Osteoblast (primary cell): ENCODE measurements at regions not wholly inside any gene's neighbourhood (a gene's known extent, or its start where the extent isn't known, plus 50 kb on each side); places are given as distances from the start of the nearest gene placed in this dataset.

Source experiments
- DNase-seq: peaks from one replicate; pipeline ENCODE4 v3.0.0; 2011; ENCODE audit warnings: low spot score, mixed read lengths; ENCODE audit not compliant: insufficient read length; ENCODE audit errors: missing footprints
- H2AFZ ChIP-seq: 2 replicates; pipeline ENCODE4 v1.6.0; 2011; ENCODE audit warnings: mild to moderate bottlenecking, low read length
- H3K27ac ChIP-seq: 2 replicates; pipeline ENCODE4 v1.5.1; 2011; ENCODE audit warnings: mild to moderate bottlenecking, low read depth, low read length, moderate library complexity
- H3K27me3 ChIP-seq: 2 replicates; pipeline ENCODE4 v1.6.0; 2012; ENCODE audit warnings: mild to moderate bottlenecking, control low read depth, inconsistent platforms, low read length, moderate library complexity; ENCODE audit not compliant: insufficient read depth
- H3K36me3 ChIP-seq: 2 replicates; pipeline ENCODE4 v1.5.1; 2011; ENCODE audit warnings: mild to moderate bottlenecking, low read length, control low read depth, moderate library complexity; ENCODE audit not compliant: insufficient read depth
- H3K4me1 ChIP-seq: 2 replicates; pipeline ENCODE4 v1.5.1; 2011; ENCODE audit warnings: mild to moderate bottlenecking, low read length, control low read depth, moderate library complexity; ENCODE audit not compliant: insufficient read depth
- H3K4me2 ChIP-seq: 2 replicates; pipeline ENCODE4 v1.6.0; 2011; ENCODE audit warnings: mild to moderate bottlenecking, low read length; ENCODE audit not compliant: insufficient read depth
- H3K4me3 ChIP-seq: fragments of 200-600 bp; sonication (generic); 3 replicates; pipeline ENCODE4 v1.5.1; 2012; ENCODE audit warnings: mild to moderate bottlenecking, low read length, inconsistent platforms; ENCODE audit not compliant: insufficient read depth
- H3K79me2 ChIP-seq: 2 replicates; pipeline ENCODE4 v1.6.0; 2012; ENCODE audit warnings: mild to moderate bottlenecking, low read length, control low read depth, inconsistent platforms; ENCODE audit not compliant: insufficient read depth
- H3K9me3 ChIP-seq: 2 replicates; pipeline ENCODE4 v1.5.1; 2011; ENCODE audit warnings: low read depth, low read length, control low read depth
- H4K20me1 ChIP-seq: 2 replicates; pipeline ENCODE4 v1.6.0; 2012; ENCODE audit warnings: mild to moderate bottlenecking, low read length, control low read depth; ENCODE audit not compliant: insufficient read depth
- TF ChIP-seq, protein P1 (sequence below): IDR thresholded peaks from 2 replicates; pipeline ENCODE4 v1.5.1; 2011; ENCODE audit warnings: mild to moderate bottlenecking, low read depth, low read length, moderate library complexity; ENCODE audit errors: extremely low read depth

DNA sequence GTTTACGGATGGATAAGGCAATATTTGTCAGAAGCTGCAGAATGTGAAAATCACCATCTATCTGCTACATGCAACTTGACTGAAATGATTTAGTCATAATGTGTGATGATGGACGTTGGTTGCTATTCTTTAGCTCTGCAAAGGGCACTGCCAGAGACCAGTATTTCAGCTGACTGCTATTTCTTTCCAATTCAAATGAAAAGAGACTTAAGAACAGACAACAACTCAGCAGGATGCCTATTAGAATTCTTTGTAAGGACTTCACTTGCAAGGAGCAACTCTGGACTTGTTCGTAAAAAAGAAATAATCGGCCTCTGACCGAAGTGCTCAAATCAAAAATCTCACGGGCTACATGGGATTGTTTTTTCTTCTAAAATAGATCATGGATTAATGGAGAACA is 262.7 kb downstream of the DHX15 start:
- H3K27me3 ChIP-seq = no peaks in the 10 kb centered on the region
- H3K4me1 ChIP-seq = peaks cover 11% of the 10 kb centered on the region
- no peak overlapping the region for H3K4me3 ChIP-seq
- peak overlapping the region; percentile 9 for H3K4me2 ChIP-seq
- no peaks in the 10 kb centered on the region for H3K9me3 ChIP-seq
- H4K20me1 ChIP-seq = no peaks in the 10 kb centered on the region
- H3K36me3 ChIP-seq = no peaks in the 10 kb centered on the region
- DNase-seq = no peak
- TF ChIP-seq, protein P1, sequence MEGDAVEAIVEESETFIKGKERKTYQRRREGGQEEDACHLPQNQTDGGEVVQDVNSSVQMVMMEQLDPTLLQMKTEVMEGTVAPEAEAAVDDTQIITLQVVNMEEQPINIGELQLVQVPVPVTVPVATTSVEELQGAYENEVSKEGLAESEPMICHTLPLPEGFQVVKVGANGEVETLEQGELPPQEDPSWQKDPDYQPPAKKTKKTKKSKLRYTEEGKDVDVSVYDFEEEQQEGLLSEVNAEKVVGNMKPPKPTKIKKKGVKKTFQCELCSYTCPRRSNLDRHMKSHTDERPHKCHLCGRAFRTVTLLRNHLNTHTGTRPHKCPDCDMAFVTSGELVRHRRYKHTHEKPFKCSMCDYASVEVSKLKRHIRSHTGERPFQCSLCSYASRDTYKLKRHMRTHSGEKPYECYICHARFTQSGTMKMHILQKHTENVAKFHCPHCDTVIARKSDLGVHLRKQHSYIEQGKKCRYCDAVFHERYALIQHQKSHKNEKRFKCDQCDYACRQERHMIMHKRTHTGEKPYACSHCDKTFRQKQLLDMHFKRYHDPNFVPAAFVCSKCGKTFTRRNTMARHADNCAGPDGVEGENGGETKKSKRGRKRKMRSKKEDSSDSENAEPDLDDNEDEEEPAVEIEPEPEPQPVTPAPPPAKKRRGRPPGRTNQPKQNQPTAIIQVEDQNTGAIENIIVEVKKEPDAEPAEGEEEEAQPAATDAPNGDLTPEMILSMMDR = no peak
- no peaks in the 10 kb centered on the region for H3K79me2 ChIP-seq
- no peak overlapping the region for H2AFZ ChIP-seq
- peak overlapping the region; percentile 26 for H3K27ac ChIP-seq

DNA sequence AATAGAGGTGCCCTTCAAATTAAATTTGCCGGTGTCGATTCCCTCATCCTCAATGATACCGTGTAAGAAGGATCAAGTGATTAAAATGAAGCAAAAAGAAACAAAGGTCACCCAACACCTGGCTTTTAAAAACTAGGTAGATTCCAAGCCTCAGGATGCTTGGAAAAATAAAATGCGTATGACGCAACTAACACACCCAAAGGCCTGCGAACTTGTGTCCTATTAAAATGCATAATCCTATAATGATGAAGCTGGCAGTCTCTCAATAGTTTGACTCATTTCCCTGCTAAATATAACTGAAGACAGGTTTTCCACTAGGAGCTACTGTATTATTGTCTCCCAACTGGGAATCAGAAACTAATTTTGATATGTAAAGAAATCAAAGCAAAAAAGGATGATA is 263.2 kb downstream of the DHX15 start:
- TF ChIP-seq, protein P1 = no peak
- Histone ChIP-seq H2AFZ (no peak overlapping the region), H3K4me2 (peak overlapping the region; percentile 9), H3K4me1 (peaks cover 11% of the 10 kb centered on the region), H3K9me3 (no peaks in the 10 kb centered on the region), H3K4me3 (no peak overlapping the region), H3K27me3 (no peaks in the 10 kb centered on the region), H3K27ac (peak overlapping the region; percentile 26), H3K79me2 (no peaks in the 10 kb centered on the region), H3K36me3 (no peaks in the 10 kb centered on the region), H4K20me1 (no peaks in the 10 kb centered on the region)
- DNase-seq = no peak

DNA sequence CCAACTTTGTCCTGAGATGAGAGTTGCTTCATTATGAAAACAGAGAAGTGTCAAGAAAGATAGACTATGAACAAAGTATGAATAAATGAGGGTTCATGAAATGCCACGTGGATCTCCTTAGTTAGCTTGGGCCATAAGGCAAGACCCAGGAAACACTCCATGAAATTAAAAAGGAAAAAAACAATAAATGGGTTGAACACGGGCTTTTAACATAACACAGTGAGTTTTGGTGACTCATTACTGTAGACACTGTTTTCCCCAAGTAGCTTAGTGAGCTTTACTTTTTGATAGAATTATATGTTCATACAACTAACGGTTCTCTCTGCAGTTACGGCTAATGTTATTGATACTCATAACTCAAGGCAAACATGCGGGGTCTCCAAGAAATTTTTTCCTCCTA is 265.0 kb downstream of the DHX15 start:
- Histone ChIP-seq H3K4me3 (no peak overlapping the region), H2AFZ (no peak overlapping the region), H4K20me1 (no peaks in the 10 kb centered on the region), H3K27me3 (no peaks in the 10 kb centered on the region), H3K36me3 (no peaks in the 10 kb centered on the region), H3K79me2 (no peaks in the 10 kb centered on the region), H3K4me1 (peaks cover 11% of the 10 kb centered on the region), H3K27ac (no peak overlapping the region), H3K4me2 (no peak overlapping the region), H3K9me3 (no peaks in the 10 kb centered on the region)
- DNase-seq = no peak
- TF ChIP-seq, protein P1 = no peak

DNA sequence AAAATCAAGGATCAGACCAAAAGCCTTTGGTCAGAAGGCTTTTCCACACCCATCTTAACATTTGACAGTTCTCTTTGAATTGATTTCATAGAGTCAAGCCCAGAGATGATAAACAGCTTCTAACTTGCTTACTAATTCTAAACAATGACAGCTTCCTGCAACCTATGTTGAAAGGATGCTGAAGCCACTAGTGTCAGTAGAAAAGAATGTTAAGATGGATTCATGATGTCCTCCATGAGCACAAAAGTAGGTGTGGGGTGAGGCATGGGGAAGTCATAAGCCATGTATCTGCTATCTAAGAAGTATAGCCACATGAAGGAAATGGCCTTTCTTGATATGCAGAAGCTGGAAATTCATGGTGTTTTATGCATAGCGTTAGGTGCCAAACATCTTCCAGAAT is 269.3 kb downstream of the DHX15 start:
- no peaks in the 10 kb centered on the region for H3K4me1 ChIP-seq
- no peaks in the 10 kb centered on the region for H3K27me3 ChIP-seq
- TF ChIP-seq, protein P1 = no peak
- H3K36me3 ChIP-seq = no peaks in the 10 kb centered on the region
- no peak overlapping the region for H2AFZ ChIP-seq
- H3K79me2 ChIP-seq = no peaks in the 10 kb centered on the region
- H3K9me3 ChIP-seq = no peaks in the 10 kb centered on the region
- no peaks in the 10 kb centered on the region for H4K20me1 ChIP-seq
- no peak for DNase-seq
- H3K4me2 ChIP-seq = no peak overlapping the region
- H3K4me3 ChIP-seq = no peak overlapping the region
- H3K27ac ChIP-seq = no peak overlapping the region
